ENCODE measurements at regions not wholly inside any gene's neighbourhood (a gene's known extent, or its start where the extent isn't known, plus 50 kb on each side); places are given as distances from the start of the nearest gene placed in this dataset.

DNA sequence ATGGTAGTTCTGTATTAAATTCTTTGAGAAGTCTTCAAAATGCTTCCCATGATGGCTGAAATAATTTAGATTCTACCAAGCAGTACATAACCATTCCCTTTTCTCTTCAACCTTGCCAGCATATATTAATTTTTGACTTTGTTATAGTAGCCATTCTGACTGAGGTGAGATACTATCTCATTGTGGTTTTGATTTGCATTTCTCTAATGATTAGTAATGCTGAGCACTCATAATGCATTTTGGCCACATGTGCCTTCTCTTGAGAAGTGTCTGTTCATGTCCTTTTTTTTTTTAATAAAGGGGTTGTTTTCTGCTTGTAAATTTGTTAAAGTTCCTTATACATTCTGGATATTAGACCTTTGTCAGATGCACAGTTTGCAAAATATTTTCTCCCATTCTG, 173.9 kb downstream of the CALCRL start:
- intact Hi-C loops (cut with micrococcal nuclease) = no loop called here

DNA sequence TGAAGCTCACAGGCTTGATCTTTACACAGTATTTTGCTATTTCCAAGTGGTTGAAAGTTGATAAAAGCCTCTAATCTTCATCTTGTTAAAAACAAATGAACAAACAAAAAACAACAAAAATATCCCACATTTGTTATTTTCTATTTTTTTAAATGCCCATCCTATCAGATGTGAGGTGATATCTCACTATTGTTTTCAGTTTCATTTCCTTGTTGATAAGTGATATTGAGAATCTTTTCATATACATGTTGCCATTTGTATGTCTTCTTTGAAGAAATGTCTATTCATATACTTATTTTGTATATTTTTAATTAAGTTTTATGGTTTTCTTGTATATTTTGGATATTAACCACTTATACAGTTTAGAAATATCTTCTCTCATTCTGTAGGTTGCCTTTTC, 175.8 kb downstream of the CALCRL start:
- intact Hi-C loops (cut with micrococcal nuclease) = no loop called here

DNA sequence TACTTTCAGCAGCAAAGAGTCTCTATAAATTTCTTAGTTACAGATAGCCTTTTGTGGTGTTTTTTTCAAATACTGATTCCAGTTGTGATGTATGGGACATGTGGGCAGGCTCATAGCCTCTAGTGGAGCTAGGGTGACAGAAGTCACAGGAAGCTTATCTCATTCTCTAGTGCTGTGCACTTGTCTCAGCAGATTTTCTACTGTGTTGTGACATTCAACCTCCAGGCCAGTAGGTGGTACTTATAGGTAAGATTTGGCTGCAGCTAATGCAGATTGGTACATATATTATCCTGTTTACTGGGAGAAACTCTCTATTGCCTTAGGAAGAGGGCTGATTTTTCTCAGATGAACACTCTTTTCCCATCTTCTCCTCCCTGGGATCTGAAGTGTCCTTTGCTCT, 176.2 kb downstream of the CALCRL start:
- intact Hi-C loops (cut with micrococcal nuclease) = no loop called here

DNA sequence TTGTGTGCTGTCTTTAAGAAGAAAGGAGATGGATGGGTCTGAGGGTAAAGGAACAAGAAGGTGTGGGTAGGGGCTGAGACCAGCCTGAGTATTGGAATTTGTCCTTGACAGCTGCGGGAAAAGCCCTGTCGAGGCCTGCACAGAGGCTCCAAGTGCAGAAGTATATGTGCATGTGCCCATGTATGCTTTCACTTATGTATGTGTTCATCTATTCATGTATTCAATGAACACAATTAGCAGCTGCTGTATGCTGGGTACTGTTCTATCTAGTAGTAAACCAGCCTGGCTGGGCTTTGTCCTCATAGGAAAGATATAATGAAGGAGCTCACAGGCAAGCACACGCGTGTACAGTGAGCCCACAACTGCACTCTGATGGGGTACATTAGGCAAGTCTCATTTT, 181.4 kb downstream of the CALCRL start:
- intact Hi-C loops (cut with micrococcal nuclease) = no loop called here

GRCh38 chr2:187266147-187266546, 181.9 kb downstream of the CALCRL start:
- intact Hi-C loops (cut with micrococcal nuclease) = no loop called here

DNA sequence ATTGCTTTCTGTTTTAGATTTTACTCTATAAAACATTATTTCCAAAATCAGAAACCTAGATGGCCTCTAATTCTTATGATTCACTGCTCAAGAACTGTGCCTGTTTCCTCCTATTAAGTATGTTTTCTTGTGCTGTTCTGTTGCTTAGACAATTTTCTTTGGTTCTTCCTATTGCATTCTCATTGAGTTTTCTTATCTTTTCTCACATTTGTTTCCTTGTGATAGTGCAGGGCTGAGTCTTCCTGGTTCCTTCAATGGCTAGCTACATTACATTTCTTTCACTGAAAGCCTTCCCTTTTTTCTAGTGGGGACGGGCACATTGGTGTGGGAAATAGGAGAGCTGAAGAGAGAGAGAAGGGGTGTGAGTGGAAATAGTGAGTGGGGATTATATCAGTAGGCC, 183.4 kb downstream of the CALCRL start:
- intact Hi-C loops (cut with micrococcal nuclease) = no loop called here

DNA sequence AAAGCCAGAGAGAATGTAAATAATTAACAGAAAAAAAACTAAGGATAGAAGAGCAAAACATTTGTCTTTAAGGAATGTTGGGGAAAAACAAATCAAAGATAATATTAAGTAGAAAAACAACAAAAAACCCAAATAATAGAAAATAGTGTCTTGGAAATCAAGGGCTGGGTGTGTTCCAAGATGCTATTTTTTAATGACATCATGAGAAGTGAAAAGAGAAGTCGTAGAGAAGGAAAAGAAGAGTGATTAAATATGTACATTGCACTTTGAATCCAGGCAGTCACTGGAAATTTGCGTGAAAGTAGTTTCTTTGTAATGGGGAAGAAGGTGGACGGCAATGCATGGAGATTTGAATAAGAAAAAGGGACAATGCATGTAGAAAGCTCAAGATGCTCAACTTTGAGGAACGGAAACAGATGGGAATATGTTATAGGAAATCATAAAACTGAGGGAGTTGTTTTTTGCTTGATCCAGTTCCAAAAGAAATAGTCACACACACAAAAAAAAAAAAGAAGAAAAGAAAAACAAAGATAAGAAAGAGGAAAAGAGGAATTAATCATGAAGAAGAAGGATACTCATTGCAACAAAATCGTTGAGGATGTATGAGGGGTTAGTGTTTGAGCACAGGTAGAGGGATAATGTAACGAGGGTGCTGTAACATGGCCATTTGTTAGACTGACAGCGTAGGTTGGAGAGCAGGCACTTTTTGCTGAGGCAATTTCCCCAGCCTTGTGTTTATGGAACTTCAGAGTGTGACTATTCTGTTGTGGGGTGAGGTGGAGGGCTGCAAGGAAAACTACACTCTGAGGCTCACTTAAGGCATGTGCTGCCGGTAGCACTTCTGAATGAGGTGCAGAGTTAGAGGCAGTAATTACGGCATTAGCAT, 184.1 kb downstream of the CALCRL start:
- intact Hi-C loops (cut with micrococcal nuclease) = no loop called here

- intact Hi-C loops (cut with micrococcal nuclease) = no loop called here
Measured at GRCh38 chr2:187261705-187262104, 186.3 kb downstream of the CALCRL start.

DNA sequence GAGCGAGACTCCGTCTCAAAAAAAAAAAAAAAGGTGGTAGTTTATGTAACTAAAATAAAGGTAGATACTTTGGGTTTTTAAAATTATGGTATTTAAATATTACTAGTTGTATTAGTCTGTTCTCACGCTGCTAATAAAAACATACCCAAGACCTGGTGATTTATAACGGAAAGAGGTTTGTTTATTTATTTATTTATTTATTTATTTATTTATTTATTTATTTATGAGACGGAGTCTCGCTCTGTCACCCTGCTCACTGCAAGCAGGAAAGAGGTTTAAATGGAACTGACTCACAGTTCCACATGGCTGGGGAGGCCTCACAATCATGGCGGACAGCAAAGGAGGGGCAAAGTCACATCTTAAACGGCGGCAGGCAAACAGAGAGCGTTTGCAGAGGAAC, 196.0 kb downstream of the CALCRL start:
- intact Hi-C loops (cut with micrococcal nuclease) = no loop called here

- intact Hi-C loops (cut with micrococcal nuclease) = no loop called here
Measured at GRCh38 chr2:187250137-187250536, 197.9 kb downstream of the CALCRL start.

- intact Hi-C loops (cut with micrococcal nuclease) = no loop called here
Measured at GRCh38 chr2:187233811-187234210, 214.2 kb downstream of the CALCRL start.

DNA sequence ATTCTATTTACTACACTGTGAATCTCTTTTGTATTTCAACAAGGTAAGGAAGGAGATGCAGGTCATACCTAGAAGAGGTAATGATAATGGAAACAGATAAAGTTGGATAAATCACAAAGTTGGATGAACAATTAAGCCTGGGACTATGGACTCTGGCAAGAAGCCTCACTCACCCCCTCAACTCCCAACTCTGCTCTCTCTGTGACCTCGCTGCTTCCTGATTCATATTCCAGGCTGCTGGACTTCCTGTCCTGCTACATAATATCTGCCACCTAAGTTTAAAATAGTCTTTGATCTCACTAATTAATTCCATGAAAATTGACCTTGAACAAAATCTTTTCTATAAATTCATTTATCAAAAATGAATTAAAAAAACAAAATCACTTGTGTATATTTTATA, 215.3 kb downstream of the CALCRL start:
- intact Hi-C loops (cut with micrococcal nuclease) = no loop called here

DNA sequence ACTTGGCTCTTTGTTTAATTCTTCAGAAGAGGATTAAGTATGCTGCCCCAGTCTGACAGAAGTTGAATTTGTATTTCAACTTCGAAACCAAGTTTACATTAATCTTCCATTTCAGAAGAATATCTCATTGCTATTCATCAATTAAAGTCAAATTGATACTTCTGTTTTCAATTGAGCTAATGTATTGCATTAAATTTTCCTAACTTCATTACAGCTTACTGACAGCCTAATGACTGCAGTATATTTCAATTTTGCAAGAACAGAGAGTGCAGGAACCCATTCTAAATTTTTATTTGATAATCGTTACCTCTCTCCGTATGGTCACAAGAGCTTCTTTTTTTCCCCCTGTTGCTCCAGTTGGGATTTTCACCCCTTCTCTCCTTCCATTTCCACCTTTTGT, 218.0 kb downstream of the CALCRL start:
- intact Hi-C loops (cut with micrococcal nuclease) = no loop called here

DNA sequence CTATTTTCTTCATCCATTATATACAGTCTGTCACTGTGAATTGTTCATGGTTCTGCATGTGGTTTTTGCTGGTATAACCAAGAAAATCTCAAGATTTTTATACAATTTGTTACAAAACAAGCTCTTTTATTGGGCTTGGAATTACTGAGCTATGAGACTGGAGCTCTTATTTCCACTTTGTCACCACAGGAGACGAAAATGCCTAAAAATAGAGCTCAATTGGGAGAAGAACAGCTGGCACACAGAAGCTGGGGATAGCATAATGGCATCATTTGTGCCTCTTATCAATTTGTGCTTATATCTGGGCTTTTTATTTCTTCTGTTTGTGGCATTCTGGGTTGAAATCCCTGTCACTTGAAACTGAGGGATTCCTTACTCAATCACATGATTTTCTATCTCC, 219.1 kb downstream of the CALCRL start:
- intact Hi-C loops (cut with micrococcal nuclease) = no loop called here

DNA sequence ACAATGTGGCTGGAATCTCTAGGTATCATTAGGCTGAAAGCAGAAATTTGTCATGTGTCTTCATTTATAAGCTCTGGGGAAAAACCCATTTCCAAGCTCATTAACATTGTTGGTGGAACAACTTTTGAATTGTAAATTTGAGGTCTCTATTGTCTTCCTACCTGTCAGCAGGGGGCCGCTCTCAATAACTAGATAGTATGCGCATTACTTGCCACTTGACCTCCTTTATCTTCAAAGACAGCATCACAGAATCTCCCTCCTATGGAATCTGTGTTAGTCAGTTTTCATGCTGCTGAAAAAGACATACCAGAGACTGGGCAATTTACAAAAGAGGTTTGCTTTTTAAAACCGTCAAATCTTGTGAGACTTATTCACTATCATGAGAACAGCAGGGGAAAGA, 223.1 kb downstream of the CALCRL start:
- intact Hi-C loops (cut with micrococcal nuclease) = no loop called here

DNA sequence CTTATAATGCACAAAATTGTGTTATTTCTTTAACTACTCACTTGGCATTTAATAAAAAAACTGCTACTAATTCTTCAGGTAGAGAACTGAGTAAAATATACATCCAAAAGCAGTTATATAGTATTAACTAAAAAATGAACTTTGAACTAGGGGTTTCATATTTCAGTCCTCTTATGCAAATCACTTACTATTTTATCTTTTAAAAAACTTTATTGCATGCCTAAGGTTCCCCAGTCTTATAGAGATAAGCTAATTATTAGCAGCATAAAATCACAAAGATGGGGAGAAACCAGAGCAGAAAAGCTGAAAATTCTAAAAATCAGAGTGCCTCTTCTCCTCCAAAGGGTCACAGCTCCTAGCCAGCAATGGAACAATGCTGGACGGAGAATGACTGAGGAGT, 228.0 kb downstream of the CALCRL start:
- intact Hi-C loops (cut with micrococcal nuclease) = no loop called here

GRCh38 chr2:187215532-187216240, 232.4 kb downstream of the CALCRL start:
- intact Hi-C loops (cut with micrococcal nuclease) = no loop called here

GRCh38 chr2:187214306-187214705, 233.7 kb downstream of the CALCRL start:
- intact Hi-C loops (cut with micrococcal nuclease) = no loop called here

GRCh38 chr2:187213798-187214197, 234.3 kb downstream of the CALCRL start:
- intact Hi-C loops (cut with micrococcal nuclease) = no loop called here

GRCh38 chr2:187210726-187211125, 237.3 kb downstream of the CALCRL start:
- intact Hi-C loops (cut with micrococcal nuclease) = no loop called here

GRCh38 chr2:187208199-187208785, 239.8 kb downstream of the CALCRL start:
- intact Hi-C loops (cut with micrococcal nuclease) = no loop called here

- intact Hi-C loops (cut with micrococcal nuclease) = no loop called here
Measured at GRCh38 chr2:187207126-187207525, 240.9 kb downstream of the CALCRL start.

Measured in T-helper 1 cell treated with Interleukin-12 subunit alpha and Interleukin-12 subunit beta and Interleukin-4 antibody, amounts not matched to agents 30 ng/mL and 1 ng/mL, for 36 hours (primary cell).